ENCODE measurements at regions not wholly inside any gene's neighbourhood (a gene's known extent, or its start where the extent isn't known, plus 50 kb on each side); places are given as distances from the start of the nearest gene placed in this dataset.

DNA sequence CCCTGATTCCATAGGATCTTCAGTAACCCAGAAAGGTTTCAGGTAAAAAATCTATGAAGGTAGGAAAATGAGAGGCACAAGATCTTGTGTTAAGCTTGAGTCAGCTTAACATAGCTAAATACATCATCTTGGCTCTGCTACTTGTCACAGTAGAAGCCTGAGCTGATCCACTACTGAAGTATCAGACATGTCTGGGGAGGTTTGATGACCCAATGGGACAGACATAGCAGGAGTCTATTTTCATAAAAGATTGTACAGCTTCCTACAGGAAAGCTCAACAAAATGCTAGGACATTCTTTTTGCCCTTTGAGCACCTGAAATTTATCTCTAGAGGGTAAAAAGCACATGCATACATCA lies 84.3 kb upstream of the FSHR start:
- CTCF ChIA-PET, result no interaction called here
- POLR2A ChIA-PET, result no interaction called here
- Mint-ChIP-seq H3K9me3 (ENCODE audit: unreplicated experiment) (peaks cover 6% of the 10 kb centered on the region), H3K4me3 (ENCODE audit: unreplicated experiment) (no peak overlapping the region), H3K27ac (ENCODE audit: low read depth, unreplicated experiment) (no peak overlapping the region), H3K4me1 (ENCODE audit: insufficient read depth, unreplicated experiment) (no peaks in the 10 kb centered on the region), H3K27me3 (ENCODE audit: insufficient read depth, unreplicated experiment) (no peaks in the 10 kb centered on the region), H3K36me3 (ENCODE audit: insufficient read depth, unreplicated experiment) (no peaks in the 10 kb centered on the region)
- no peak for DNase-seq (ENCODE audit: unreplicated experiment)
- intact Hi-C loops (cut with micrococcal nuclease), result no loop called here
- TF ChIP-seq, protein P1, sequence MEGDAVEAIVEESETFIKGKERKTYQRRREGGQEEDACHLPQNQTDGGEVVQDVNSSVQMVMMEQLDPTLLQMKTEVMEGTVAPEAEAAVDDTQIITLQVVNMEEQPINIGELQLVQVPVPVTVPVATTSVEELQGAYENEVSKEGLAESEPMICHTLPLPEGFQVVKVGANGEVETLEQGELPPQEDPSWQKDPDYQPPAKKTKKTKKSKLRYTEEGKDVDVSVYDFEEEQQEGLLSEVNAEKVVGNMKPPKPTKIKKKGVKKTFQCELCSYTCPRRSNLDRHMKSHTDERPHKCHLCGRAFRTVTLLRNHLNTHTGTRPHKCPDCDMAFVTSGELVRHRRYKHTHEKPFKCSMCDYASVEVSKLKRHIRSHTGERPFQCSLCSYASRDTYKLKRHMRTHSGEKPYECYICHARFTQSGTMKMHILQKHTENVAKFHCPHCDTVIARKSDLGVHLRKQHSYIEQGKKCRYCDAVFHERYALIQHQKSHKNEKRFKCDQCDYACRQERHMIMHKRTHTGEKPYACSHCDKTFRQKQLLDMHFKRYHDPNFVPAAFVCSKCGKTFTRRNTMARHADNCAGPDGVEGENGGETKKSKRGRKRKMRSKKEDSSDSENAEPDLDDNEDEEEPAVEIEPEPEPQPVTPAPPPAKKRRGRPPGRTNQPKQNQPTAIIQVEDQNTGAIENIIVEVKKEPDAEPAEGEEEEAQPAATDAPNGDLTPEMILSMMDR (IDR thresholded peaks at IDR 0.05; ENCODE audit: unreplicated experiment), result no peak
- BruUV-seq (replicated peaks), result no TSS peak

DNA sequence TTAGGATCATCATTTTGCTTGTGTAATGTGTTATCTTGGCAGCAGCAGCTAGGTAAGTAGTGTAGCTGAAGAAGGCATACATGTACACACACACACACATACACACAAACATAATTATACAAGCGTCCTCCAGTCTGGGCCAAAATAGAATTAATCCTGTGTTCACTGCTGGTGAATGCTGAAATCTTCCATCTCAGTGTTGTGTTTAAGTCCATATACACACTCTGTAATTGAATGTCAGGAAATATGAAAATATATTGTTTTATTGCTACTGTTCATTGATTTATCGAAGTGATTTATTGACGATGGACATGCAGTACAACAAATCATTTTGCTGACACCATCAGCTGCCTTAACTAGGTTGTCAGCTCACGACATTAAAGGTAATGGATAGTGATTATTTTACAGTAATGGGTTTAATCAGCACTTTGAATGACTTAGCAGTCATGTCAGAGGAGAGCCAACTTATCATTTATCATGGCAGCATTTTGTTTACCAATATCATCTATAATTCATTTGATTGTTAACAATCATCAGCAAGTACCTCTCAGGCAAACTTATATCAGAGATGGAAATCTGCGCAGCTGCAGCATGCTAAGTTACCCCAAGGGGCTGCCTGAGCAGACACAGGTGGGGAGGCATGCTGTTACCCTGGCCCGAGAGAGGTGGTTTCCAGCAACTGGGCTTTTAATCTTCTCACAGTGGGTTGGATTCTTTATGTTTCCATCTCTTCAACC lies 83.7 kb upstream of the FSHR start:
- TF ChIP-seq, protein P1 (IDR thresholded peaks at IDR 0.05; ENCODE audit: unreplicated experiment), result no peak
- H3K9me3 Mint-ChIP-seq (ENCODE audit: unreplicated experiment), result peaks cover under 1% of the 10 kb centered on the region
- H3K4me1 Mint-ChIP-seq (ENCODE audit: insufficient read depth, unreplicated experiment), result no peaks in the 10 kb centered on the region
- no peaks in the 10 kb centered on the region for H3K27me3 Mint-ChIP-seq (ENCODE audit: insufficient read depth, unreplicated experiment)
- BruUV-seq (replicated peaks), result no TSS peak
- H3K36me3 Mint-ChIP-seq (ENCODE audit: insufficient read depth, unreplicated experiment), result no peaks in the 10 kb centered on the region
- ChIA-PET CTCF (no interaction called here), POLR2A (no interaction called here)
- no peak for DNase-seq (ENCODE audit: unreplicated experiment)
- no peak overlapping the region for H3K27ac Mint-ChIP-seq (ENCODE audit: low read depth, unreplicated experiment)
- intact Hi-C loops (cut with micrococcal nuclease), result no loop called here
- H3K4me3 Mint-ChIP-seq (ENCODE audit: unreplicated experiment), result no peak overlapping the region

DNA sequence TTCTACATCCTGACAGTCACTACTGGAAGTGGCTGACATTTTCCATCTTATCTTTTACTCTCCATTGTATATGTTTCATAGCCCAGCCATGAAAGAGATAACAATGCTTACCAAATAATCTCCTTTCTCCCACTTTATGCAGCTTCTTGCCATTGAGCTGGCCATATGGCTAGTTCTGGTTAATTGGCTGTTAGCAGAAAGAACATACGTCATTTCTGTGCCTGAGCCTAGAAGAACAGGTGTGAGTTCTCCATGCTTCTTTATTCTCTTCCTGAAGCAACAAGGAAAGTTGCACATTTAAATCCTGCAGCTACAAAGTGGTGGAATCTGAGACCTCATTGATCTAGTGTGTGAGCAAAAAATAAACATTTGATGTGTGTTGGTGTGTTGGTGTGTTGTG lies 82.0 kb upstream of the FSHR start:
- Mint-ChIP-seq H3K27ac (ENCODE audit: low read depth, unreplicated experiment) (no peak overlapping the region), H3K27me3 (ENCODE audit: insufficient read depth, unreplicated experiment) (no peaks in the 10 kb centered on the region), H3K4me3 (ENCODE audit: unreplicated experiment) (no peak overlapping the region), H3K9me3 (ENCODE audit: unreplicated experiment) (peaks cover 9% of the 10 kb centered on the region), H3K36me3 (ENCODE audit: insufficient read depth, unreplicated experiment) (no peaks in the 10 kb centered on the region), H3K4me1 (ENCODE audit: insufficient read depth, unreplicated experiment) (no peaks in the 10 kb centered on the region)
- intact Hi-C loops (cut with micrococcal nuclease), result no loop called here
- TF ChIP-seq, protein P1 (IDR thresholded peaks at IDR 0.05; ENCODE audit: unreplicated experiment), result no peak
- no TSS peak for BruUV-seq (replicated peaks)
- DNase-seq (ENCODE audit: unreplicated experiment), result no peak
- POLR2A ChIA-PET, result no interaction called here
- CTCF ChIA-PET, result no interaction called here

DNA sequence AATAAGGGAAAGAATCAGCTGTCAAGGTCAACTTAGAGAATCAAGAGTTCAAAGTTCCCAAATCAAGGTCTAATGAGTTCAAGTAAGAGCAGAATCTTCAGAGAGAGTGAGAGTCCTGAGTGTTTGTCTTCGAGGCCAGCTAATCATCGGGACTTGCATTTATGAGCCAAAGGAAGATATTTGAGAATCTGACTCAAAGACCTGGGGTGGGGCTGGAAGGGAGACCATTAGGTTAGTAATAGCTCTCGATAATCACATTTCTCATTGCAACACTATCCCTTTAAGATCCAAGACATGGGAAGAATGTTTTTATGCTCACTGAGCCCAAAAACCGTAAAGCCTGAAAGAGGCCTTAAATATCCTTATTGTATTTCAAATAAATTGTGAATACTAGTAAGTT lies 72.0 kb upstream of the FSHR start:
- ChIA-PET POLR2A (no interaction called here), CTCF (interaction anchor here (0.5 kb wide), 1 partner anchor 1062 kb away, joined by 3 read pairs; no protein-coding TSS in a partner anchor)
- no peak for DNase-seq (ENCODE audit: unreplicated experiment)
- H3K4me1 Mint-ChIP-seq (ENCODE audit: insufficient read depth, unreplicated experiment), result no peaks in the 10 kb centered on the region
- TF ChIP-seq, protein P1 (IDR thresholded peaks at IDR 0.05; ENCODE audit: unreplicated experiment), result no peak
- no TSS peak for BruUV-seq (replicated peaks)
- no peak overlapping the region for H3K27ac Mint-ChIP-seq (ENCODE audit: low read depth, unreplicated experiment)
- H3K9me3 Mint-ChIP-seq (ENCODE audit: unreplicated experiment), result no peaks in the 10 kb centered on the region
- no peaks in the 10 kb centered on the region for H3K27me3 Mint-ChIP-seq (ENCODE audit: insufficient read depth, unreplicated experiment)
- intact Hi-C loops (cut with micrococcal nuclease), result no loop called here
- H3K36me3 Mint-ChIP-seq (ENCODE audit: insufficient read depth, unreplicated experiment), result no peaks in the 10 kb centered on the region
- no peak overlapping the region for H3K4me3 Mint-ChIP-seq (ENCODE audit: unreplicated experiment)
